ENCODE measurements at regions not wholly inside any gene's neighbourhood (a gene's known extent, or its start where the extent isn't known, plus 50 kb on each side); places are given as distances from the start of the nearest gene placed in this dataset.
A peak's percentile ranks its signal among the peaks of the same experiment; 100 is the strongest.

- H3K4me3 ChIP-seq (ENCODE audit: insufficient read depth, low read depth, low read length) = no peak overlapping the region
- H3K27me3 ChIP-seq (ENCODE audit: control insufficient read depth, insufficient read depth, low read length) = no peaks in the 10 kb centered on the region
- no peak for DNase-seq
- no peaks in the 10 kb centered on the region for H3K36me3 ChIP-seq (replicated peaks; ENCODE audit: control insufficient read depth, insufficient read depth, low read length)
Observed at GRCh38 chr4:149986917-149987316, 91.3 kb upstream of the DCLK2 start.

GRCh38 chr4:149987330-149988086 lies 90.7 kb upstream of the DCLK2 start:
- Histone ChIP-seq H3K36me3 (replicated peaks; ENCODE audit: control insufficient read depth, insufficient read depth, low read length) (no peaks in the 10 kb centered on the region), H3K27me3 (ENCODE audit: control insufficient read depth, insufficient read depth, low read length) (no peaks in the 10 kb centered on the region)

GRCh38 chr4:149988087-149988410 lies 90.2 kb upstream of the DCLK2 start:
- Histone ChIP-seq H3K4me3 (ENCODE audit: insufficient read depth, low read depth, low read length) (no peak overlapping the region), H3K27me3 (ENCODE audit: control insufficient read depth, insufficient read depth, low read length) (no peaks in the 10 kb centered on the region), H3K36me3 (replicated peaks; ENCODE audit: control insufficient read depth, insufficient read depth, low read length) (no peaks in the 10 kb centered on the region)
- no peak for DNase-seq

More at GRCh38 chr4:149987330-149988086, 90.7 kb upstream of the DCLK2 start:
- DNase-seq = no peak
- H3K4me3 ChIP-seq (ENCODE audit: insufficient read depth, low read depth, low read length) = no peak overlapping the region

- DNase-seq = no peak
- Histone ChIP-seq H3K4me3 (ENCODE audit: insufficient read depth, low read depth, low read length) (no peak overlapping the region), H3K36me3 (replicated peaks; ENCODE audit: control insufficient read depth, insufficient read depth, low read length) (no peaks in the 10 kb centered on the region), H3K27me3 (ENCODE audit: control insufficient read depth, insufficient read depth, low read length) (no peaks in the 10 kb centered on the region)
Observed at GRCh38 chr4:149993030-149993429, 85.2 kb upstream of the DCLK2 start.

GRCh38 chr4:149995134-149995756 lies 83.0 kb upstream of the DCLK2 start:
- no peak for DNase-seq
- Histone ChIP-seq H3K27me3 (ENCODE audit: control insufficient read depth, insufficient read depth, low read length) (no peaks in the 10 kb centered on the region), H3K36me3 (replicated peaks; ENCODE audit: control insufficient read depth, insufficient read depth, low read length) (no peaks in the 10 kb centered on the region), H3K4me3 (ENCODE audit: insufficient read depth, low read depth, low read length) (no peak overlapping the region)

- DNase-seq = no peak
- H3K36me3 ChIP-seq (replicated peaks; ENCODE audit: control insufficient read depth, insufficient read depth, low read length) = no peaks in the 10 kb centered on the region
- no peak overlapping the region for H3K4me3 ChIP-seq (ENCODE audit: insufficient read depth, low read depth, low read length)
- no peaks in the 10 kb centered on the region for H3K27me3 ChIP-seq (ENCODE audit: control insufficient read depth, insufficient read depth, low read length)
Observed at GRCh38 chr4:149997881-149998421, 80.3 kb upstream of the DCLK2 start.

GRCh38 chr4:149999485-150000074 lies 78.7 kb upstream of the DCLK2 start:
- Histone ChIP-seq H3K27me3 (ENCODE audit: control insufficient read depth, insufficient read depth, low read length) (no peaks in the 10 kb centered on the region), H3K36me3 (replicated peaks; ENCODE audit: control insufficient read depth, insufficient read depth, low read length) (no peaks in the 10 kb centered on the region), H3K4me3 (ENCODE audit: insufficient read depth, low read depth, low read length) (no peak overlapping the region)
- DNase-seq = peak; percentile 4

- no peak overlapping the region for H3K4me3 ChIP-seq (ENCODE audit: insufficient read depth, low read depth, low read length)
- H3K27me3 ChIP-seq (ENCODE audit: control insufficient read depth, insufficient read depth, low read length) = no peaks in the 10 kb centered on the region
- no peaks in the 10 kb centered on the region for H3K36me3 ChIP-seq (replicated peaks; ENCODE audit: control insufficient read depth, insufficient read depth, low read length)
- no peak for DNase-seq
Observed at GRCh38 chr4:150001815-150002214, 76.4 kb upstream of the DCLK2 start.

GRCh38 chr4:150002561-150002960 lies 75.7 kb upstream of the DCLK2 start:
- H3K36me3 ChIP-seq (replicated peaks; ENCODE audit: control insufficient read depth, insufficient read depth, low read length) = no peaks in the 10 kb centered on the region
- DNase-seq = no peak
- H3K27me3 ChIP-seq (ENCODE audit: control insufficient read depth, insufficient read depth, low read length) = no peaks in the 10 kb centered on the region
- H3K4me3 ChIP-seq (ENCODE audit: insufficient read depth, low read depth, low read length) = no peak overlapping the region

GRCh38 chr4:150004481-150004880 lies 73.8 kb upstream of the DCLK2 start:
- no peak overlapping the region for H3K4me3 ChIP-seq (ENCODE audit: insufficient read depth, low read depth, low read length)

GRCh38 chr4:150005537-150005936 lies 72.7 kb upstream of the DCLK2 start:
- no peaks in the 10 kb centered on the region for H3K36me3 ChIP-seq (replicated peaks; ENCODE audit: control insufficient read depth, insufficient read depth, low read length)
- H3K27me3 ChIP-seq (ENCODE audit: control insufficient read depth, insufficient read depth, low read length) = no peaks in the 10 kb centered on the region
- no peak overlapping the region for H3K4me3 ChIP-seq (ENCODE audit: insufficient read depth, low read depth, low read length)
- DNase-seq = no peak

More at GRCh38 chr4:150004481-150004880, 73.8 kb upstream of the DCLK2 start:
- no peak for DNase-seq
- Histone ChIP-seq H3K27me3 (ENCODE audit: control insufficient read depth, insufficient read depth, low read length) (no peaks in the 10 kb centered on the region), H3K36me3 (replicated peaks; ENCODE audit: control insufficient read depth, insufficient read depth, low read length) (no peaks in the 10 kb centered on the region)

GRCh38 chr4:150006197-150006596 lies 72.0 kb upstream of the DCLK2 start:
- Histone ChIP-seq H3K27me3 (ENCODE audit: control insufficient read depth, insufficient read depth, low read length) (no peaks in the 10 kb centered on the region), H3K4me3 (ENCODE audit: insufficient read depth, low read depth, low read length) (no peak overlapping the region), H3K36me3 (replicated peaks; ENCODE audit: control insufficient read depth, insufficient read depth, low read length) (no peaks in the 10 kb centered on the region)
- DNase-seq = no peak

- no peaks in the 10 kb centered on the region for H3K27me3 ChIP-seq (ENCODE audit: control insufficient read depth, insufficient read depth, low read length)
- no peak overlapping the region for H3K4me3 ChIP-seq (ENCODE audit: insufficient read depth, low read depth, low read length)
- H3K36me3 ChIP-seq (replicated peaks; ENCODE audit: control insufficient read depth, insufficient read depth, low read length) = no peaks in the 10 kb centered on the region
- no peak for DNase-seq
Observed at GRCh38 chr4:150007512-150007911, 70.7 kb upstream of the DCLK2 start.

GRCh38 chr4:150008546-150008945 lies 69.7 kb upstream of the DCLK2 start:
- Histone ChIP-seq H3K27me3 (ENCODE audit: control insufficient read depth, insufficient read depth, low read length) (no peaks in the 10 kb centered on the region), H3K4me3 (ENCODE audit: insufficient read depth, low read depth, low read length) (no peak overlapping the region), H3K36me3 (replicated peaks; ENCODE audit: control insufficient read depth, insufficient read depth, low read length) (no peaks in the 10 kb centered on the region)
- no peak for DNase-seq

GRCh38 chr4:150009533-150009932 lies 68.7 kb upstream of the DCLK2 start:
- H3K4me3 ChIP-seq (ENCODE audit: insufficient read depth, low read depth, low read length) = no peak overlapping the region
- H3K36me3 ChIP-seq (replicated peaks; ENCODE audit: control insufficient read depth, insufficient read depth, low read length) = no peaks in the 10 kb centered on the region
- no peak for DNase-seq
- H3K27me3 ChIP-seq (ENCODE audit: control insufficient read depth, insufficient read depth, low read length) = no peaks in the 10 kb centered on the region

Measured in H7 (cell line).